ENCODE measurements at regions not wholly inside any gene's neighbourhood (a gene's known extent, or its start where the extent isn't known, plus 50 kb on each side); places are given as distances from the start of the nearest gene placed in this dataset.

DNA sequence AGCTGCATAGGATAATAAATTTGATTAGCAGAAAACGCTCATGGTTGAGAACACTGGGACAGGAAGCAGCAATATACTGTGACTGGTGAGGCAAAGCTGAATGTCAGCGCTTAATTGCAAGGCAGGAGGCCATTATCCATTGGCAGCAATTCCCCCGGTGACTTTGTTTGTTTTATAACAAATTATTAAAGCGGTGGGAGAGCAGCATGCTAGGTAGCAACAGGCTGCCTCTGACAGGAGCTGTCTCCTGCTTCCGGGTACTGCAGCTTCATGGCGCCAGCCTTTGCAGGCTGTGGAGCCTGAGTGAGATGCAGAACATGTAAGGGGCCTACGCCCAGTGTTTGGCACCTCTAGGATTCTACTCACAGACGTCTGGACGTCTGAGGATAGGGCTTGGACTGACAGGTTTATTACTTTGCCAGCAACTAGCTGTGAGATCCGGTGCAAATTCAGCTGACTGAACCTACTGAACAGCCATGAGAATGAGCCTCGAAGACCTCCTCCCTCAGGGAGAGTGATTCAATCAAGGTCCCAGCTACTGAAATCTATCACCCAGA is 82.1 kb upstream of the SSTR1 start:
- peak; percentile 68 for DNase-seq

GRCh38 chr14:38127356-38127755 is 80.3 kb upstream of the SSTR1 start:
- DNase-seq, result no peak

- no peak for DNase-seq
These were observed 79.9 kb upstream of the SSTR1 start for GRCh38 chr14:38127784-38128183.

GRCh38 chr14:38128640-38129039 is 79.1 kb upstream of the SSTR1 start:
- DNase-seq, result no peak

DNA sequence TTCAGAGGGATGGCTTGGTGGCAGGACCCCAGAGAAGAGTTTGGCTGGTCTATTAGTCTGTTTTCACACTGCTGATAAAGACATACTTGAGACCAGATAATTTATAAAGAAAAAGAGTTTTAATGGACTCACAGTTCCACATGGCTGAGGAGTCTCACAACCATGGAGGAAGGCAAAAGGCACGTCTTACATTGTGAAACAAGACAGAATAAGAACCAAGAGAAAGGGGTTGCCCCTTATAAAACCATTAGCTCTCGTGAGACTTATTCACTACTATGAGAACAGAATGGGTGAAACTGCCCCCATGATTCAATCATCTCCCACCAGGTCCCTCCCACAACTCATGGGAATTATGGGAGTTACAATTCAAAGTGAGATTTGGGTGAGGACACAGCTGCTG is 78.5 kb upstream of the SSTR1 start:
- no peak for DNase-seq

DNA sequence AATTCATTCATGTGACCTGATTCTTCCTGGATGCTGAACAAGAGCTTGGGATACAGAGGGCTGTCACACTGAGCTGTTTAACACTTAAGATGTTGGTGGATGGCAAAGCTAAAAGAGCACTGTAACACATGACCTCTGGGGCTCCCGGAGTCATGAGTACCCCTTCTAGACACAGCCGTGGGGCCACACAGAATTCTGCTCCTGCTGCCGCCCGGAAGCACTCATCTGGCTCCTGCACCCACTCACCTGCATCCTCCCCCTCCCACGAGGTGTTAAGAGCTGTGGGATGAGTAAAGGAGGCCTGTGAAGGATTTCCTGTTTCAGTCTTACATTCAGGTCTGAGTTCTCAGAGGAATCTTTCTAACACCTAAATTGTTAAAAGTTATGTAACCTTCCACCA is 78.0 kb upstream of the SSTR1 start:
- DNase-seq, result no peak

GRCh38 chr14:38134416-38135030 is 73.2 kb upstream of the SSTR1 start:
- no peak for DNase-seq

DNA sequence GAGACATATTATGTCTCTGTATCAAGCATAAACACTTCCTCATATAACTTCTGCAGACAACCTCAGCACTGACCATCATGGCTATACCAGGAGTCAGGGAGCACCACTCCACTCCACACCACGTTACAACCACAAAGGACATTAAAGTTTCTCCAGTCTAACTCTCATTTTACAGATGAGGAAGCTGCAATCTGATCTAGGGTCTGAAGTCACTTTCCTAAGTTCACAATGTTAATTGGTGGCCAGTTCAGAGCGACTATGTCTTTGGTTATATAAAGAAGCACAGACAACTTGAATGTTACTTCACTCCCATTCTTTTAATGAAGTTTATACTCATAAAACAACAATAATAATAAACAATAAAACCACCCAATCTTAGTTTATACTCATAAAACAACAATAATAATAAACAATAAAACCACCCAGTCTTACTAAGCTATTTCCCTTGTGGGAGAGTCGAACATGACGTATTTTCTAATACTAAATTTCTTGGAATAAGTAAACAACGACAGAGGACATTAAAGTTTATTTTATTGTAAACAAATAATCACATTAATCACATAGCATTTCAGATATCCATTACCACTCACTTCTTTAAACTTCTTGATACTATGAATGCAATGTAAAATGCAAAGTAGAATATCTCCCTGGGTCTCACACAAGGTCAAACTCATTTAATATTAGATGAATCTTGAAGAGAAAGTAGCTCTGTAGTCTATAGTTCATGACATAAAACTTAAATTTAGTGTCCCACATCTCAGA is 72.4 kb upstream of the SSTR1 start:
- DNase-seq, result no peak

GRCh38 chr14:38137005-38137404 is 70.7 kb upstream of the SSTR1 start:
- DNase-seq, result no peak

DNA sequence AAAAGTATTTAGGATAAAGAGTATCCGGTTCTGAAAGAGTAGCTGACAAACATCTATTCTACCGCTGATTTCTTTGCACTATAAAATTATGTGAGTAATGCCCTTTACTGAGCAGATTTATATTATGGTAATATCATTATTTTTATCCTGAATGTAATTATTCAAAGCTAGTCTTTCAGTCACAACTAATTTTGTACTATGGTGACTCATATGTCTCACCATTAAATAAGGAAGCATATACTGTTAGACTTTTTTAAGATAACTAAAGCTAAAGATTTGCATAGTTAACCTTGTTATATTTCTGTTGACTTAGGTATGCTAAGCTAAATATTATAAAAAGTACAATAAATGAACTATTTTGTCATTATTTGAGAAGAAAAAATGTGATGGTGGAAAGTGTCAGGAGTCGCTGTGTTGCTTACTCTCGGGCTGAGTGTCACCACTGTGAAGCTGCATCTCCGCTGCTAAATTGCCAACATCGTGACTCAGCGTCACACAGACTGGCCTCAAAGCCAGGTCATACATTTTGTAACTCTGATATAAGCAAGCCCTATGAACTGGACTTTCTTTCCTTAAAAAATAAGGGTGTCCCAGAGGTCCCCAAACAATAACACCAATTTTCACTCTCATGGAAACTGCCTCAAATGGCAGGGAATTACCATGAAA is 69.1 kb upstream of the SSTR1 start:
- no peak for DNase-seq

DNA sequence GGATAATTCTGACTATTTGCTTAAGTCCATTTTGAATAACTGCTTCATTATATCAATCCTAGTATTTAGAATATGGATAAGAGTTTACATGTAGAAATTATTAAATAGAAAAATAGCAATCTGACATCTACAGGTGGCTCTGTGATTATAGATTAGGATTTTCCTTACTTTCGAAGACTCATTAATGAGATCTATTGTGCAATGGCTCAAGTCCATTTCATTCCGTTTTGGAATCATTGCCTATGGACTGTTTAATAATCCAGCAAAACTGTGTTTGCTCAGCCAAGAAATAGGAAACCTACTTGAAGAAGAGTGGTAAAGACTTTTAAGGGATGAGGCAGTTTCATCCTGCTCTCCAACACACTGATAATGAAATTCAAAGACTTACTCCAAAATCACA is 67.8 kb upstream of the SSTR1 start:
- DNase-seq, result no peak

DNA sequence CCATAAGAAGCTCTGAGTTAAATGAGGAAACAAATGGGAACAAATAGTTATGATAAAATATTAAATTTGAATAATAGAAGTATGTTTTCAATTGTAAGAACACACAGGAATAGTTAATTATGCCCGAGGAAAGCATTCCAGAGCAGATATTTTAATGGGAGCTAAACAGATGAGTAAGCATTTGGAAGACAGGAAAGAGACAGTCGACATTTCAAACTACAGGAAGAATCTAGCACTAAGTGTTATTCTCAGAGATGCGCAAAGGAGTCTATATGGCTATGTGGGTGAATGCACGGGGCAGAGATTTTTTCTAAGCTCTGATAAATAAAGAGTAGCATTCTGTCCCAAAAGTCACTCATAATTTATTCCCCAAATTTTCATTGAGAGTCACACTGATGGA is 64.5 kb upstream of the SSTR1 start:
- DNase-seq, result no peak

DNA sequence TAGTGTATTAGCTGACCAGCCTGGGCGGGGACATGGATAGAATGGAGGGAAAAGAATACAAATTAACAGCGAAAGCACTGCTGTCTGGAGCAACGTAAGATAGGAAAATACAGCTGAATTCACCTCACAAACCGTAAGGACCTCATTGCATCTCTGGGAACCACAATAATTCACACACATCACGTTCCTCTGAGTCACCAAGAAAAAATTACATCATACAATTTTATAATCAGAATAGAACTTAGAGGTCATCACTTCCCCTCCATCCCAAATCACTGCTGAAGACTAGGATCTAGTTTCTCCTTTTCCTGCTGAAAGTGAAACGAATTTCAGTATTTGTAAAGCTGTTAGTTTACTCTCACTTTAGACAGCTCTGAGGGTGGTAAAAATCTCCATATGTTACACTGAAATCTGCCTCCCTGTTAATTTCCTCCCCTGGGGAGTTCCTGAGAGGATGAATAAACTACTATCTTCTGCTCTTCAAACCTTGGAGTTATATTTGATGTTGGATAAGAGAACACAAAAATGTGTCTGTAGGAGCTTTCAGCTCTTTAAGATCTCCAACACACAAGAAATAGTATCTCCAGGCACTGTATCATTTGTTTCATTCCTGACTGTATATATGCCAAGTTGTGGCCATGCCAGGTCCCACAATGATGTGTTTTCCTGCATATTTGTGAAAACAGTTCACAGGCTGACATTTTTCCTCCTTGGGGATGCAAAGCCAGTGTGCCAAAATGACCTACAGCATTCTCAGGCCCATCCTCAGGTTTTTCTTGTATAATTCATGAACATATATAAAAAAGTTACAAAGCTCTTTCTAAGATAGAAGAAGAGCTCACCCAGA is 63.8 kb upstream of the SSTR1 start:
- DNase-seq, result no peak

DNA sequence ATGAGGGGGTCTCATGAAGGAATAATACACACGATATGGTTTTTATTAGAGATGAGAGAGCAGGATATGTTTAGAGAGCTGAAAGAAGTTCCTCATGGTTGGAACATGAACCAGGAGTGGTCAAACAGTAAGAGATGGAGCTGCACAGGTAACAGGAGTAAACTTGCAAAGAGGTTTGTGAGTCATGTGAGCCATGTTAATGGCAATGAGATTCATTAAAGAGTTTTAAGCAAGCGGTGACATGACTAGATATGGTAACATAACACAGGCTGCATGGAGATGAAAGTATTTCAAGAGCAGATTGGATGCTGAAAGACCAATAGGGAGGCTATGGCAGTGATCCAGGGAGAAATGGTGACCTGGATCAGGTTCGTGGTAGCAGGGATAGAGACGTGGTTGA is 62.6 kb upstream of the SSTR1 start:
- DNase-seq, result peak; percentile 37

DNA sequence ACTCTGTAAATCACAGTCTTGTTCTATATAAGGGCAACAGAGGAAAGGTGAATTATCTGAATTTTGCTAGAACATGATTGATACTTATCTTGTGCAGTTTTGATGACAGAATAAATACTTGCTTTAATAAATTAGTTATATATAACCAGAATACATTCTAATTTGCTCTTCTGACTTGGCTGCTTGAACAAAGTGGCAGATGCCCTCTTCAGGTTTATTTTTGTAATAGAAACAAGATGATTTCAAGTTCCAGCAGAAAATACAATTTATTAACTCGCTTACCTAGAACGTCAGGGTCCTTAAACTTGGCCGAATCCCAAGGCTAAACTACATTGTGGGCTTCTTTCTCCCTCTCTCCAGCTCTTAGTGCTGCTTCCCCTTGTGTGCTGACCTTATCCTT is 57.6 kb upstream of the SSTR1 start:
- DNase-seq, result no peak
